Duodenal mucosa (tissue), 2 donors: ENCODE measurements at regions not wholly inside any gene's neighbourhood (a gene's known extent, or its start where the extent isn't known, plus 50 kb on each side); places are given as distances from the start of the nearest gene placed in this dataset.

Experiments used
- H3K27ac ChIP-seq: one replicate; pipeline ENCODE4 v1.7.0; 2013; ENCODE audit warnings: low read depth, low read length
- H3K27me3 ChIP-seq, 2 donors: one replicate each; pipeline ENCODE4 v1.7.0; 2013; ENCODE audit warnings: low read length in 2 of 2, control low read depth in 1 of 2; ENCODE audit not compliant: insufficient read depth in 2 of 2, control insufficient read depth in 1 of 2
- H3K36me3 ChIP-seq, 2 donors: one replicate each; pipeline ENCODE4 v1.7.0; 2013; ENCODE audit warnings: low read length in 2 of 2, control low read depth in 1 of 2; ENCODE audit not compliant: insufficient read depth in 2 of 2, control insufficient read depth in 1 of 2
- H3K4me1 ChIP-seq, 2 donors: one replicate each; pipeline ENCODE4 v1.7.0; 2013; ENCODE audit warnings: low read length in 2 of 2, control low read depth in 1 of 2; ENCODE audit not compliant: insufficient read depth in 2 of 2, control insufficient read depth in 1 of 2
- H3K4me3 ChIP-seq, 2 donors: one replicate each; pipeline ENCODE4 v1.7.0; 2013; ENCODE audit warnings: low read length in 2 of 2, low read depth in 1 of 2
- H3K9ac ChIP-seq, 2 donors: one replicate each; pipeline ENCODE4 v1.7.0; 2013; ENCODE audit warnings: low read length in 2 of 2, low read depth in 1 of 2
- H3K9me3 ChIP-seq, 2 donors: one replicate each; pipeline ENCODE4 v1.7.0; 2013; ENCODE audit warnings: low read length in 2 of 2, control low read depth in 1 of 2; ENCODE audit not compliant: control insufficient read depth in 1 of 2

DNA sequence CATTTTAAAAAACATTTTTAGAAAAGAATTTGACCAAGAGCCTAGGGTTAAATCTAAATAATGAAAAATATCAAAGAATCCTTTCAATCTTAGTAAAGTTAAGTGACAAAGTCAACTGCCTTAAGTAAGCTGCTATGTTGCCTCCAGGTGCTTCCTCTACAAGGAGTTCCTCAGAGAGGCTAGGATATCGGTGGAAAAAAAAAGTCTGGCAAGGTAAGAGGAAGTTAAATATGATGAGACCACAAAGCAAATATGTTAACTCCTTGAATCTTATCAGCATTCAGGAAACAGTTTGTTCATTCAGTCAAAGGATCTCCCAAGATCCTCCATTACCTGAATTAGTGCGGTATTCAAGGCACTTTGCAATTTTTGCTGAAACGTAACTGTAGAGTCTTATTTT lies 563.5 kb downstream of the PTPRC start:
- no peaks in the 10 kb centered on the region for H3K4me1 ChIP-seq
- no peak overlapping the region for H3K4me3 ChIP-seq
- H3K27me3 ChIP-seq = no peaks in the 10 kb centered on the region
- no peaks in the 10 kb centered on the region for H3K9me3 ChIP-seq
- no peak overlapping the region for H3K9ac ChIP-seq
- no peaks in the 10 kb centered on the region for H3K36me3 ChIP-seq
- no peak overlapping the region for H3K27ac ChIP-seq

DNA sequence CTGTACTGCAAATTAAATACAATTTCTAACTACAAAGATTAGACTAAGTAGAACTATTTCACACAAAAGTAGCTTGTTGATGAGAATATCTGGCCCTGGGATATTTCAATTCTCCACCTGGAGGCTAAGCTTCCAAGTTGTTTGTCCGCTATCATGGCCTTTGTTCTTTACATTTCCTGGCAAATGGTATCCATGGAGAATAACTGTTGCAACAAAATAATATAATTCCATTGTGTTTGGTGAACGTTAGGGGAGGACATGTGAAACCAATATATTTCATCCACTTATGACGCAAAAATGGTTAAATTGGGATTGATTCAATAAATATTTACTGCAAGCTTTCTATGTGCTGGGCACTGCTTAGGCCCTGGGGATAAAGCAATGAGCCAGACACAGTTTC lies 565.4 kb downstream of the PTPRC start:
- H3K36me3 ChIP-seq = no peaks in the 10 kb centered on the region
- H3K9ac ChIP-seq = no peak overlapping the region
- no peaks in the 10 kb centered on the region for H3K27me3 ChIP-seq
- no peak overlapping the region for H3K27ac ChIP-seq
- H3K9me3 ChIP-seq = no peaks in the 10 kb centered on the region
- H3K4me3 ChIP-seq = no peak overlapping the region
- no peaks in the 10 kb centered on the region for H3K4me1 ChIP-seq

DNA sequence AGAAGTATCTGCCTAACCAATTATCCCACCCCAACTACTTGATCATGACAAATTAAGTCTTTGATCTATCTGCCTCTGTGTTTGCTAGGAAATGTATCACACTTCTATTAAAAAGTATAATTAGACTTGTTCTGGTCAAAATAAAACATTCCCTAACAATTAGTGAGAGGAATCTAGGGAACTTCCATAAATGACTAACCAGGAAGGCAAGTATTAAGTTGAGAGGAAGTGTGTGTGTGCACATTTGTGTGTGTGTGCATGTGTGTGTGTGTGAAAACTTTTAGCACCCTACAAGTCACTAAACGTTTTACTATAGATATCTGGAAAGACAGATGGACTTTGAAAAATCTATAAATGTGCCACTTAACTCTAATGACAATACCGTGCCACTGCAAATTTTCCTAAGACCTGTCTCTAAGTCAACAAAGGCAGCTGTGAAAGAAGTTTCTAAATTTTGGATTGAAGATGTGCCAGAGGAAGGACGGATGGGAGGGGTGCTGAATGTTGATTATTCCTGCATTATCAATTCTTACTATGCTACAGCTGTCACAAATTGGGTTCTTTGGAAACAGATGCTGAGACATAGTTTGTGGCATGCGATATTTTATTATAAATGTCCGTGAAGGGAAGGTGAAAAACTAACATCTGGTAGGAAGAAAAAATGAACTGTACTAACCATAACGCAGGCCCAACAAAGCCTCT lies 567.1 kb downstream of the PTPRC start:
- no peaks in the 10 kb centered on the region for H3K36me3 ChIP-seq
- H3K9ac ChIP-seq = no peak overlapping the region
- no peak overlapping the region for H3K27ac ChIP-seq
- no peaks in the 10 kb centered on the region for H3K27me3 ChIP-seq
- no peak overlapping the region for H3K4me3 ChIP-seq
- H3K4me1 ChIP-seq = no peaks in the 10 kb centered on the region
- H3K9me3 ChIP-seq = no peaks in the 10 kb centered on the region

DNA sequence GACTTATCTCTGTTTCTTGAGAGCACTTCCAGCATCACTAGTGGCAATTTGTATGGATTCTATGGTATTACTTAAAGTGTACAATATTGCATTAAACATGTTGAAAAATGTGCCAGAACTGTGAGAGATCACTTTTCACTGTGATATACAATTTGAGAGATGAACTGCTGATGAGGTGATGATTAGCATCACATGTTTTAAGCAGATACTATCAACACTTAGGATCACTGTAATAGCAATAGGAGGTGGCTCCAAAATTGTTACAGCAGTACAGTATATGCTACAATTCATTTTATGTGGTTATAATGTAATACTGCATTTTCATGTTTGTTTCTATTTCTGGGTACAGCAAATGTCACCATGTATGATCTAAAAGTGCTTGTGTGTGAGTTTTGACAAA lies 570.0 kb downstream of the PTPRC start:
- H3K9ac ChIP-seq = no peak overlapping the region
- H3K4me1 ChIP-seq = no peaks in the 10 kb centered on the region
- H3K4me3 ChIP-seq = no peak overlapping the region
- no peaks in the 10 kb centered on the region for H3K27me3 ChIP-seq
- no peaks in the 10 kb centered on the region for H3K9me3 ChIP-seq
- no peaks in the 10 kb centered on the region for H3K36me3 ChIP-seq
- H3K27ac ChIP-seq = no peak overlapping the region

DNA sequence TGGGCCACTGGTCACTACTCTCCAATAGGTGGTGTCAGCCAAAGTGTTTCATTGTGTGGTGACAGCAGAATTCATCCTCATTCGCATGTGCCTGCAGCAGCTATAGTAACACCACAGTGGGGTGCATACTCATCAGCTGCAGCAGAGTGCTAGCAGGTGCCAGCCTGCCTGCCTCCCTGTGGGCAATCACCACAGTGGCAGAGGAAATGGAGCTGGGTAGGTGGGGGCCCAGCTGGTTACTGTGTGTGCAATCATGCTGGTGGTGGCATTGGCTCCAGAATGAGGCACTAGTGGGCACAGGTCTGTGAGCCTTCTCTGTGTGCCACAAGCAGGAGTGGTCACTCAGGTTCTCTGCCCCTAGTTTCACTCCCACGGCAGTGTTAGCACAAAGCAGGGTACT lies 579.2 kb downstream of the PTPRC start:
- Histone ChIP-seq H3K27me3 (no peaks in the 10 kb centered on the region), H3K9me3 (no peaks in the 10 kb centered on the region), H3K9ac (no peak overlapping the region), H3K4me1 (no peaks in the 10 kb centered on the region), H3K4me3 (no peak overlapping the region), H3K36me3 (no peaks in the 10 kb centered on the region), H3K27ac (no peak overlapping the region)

DNA sequence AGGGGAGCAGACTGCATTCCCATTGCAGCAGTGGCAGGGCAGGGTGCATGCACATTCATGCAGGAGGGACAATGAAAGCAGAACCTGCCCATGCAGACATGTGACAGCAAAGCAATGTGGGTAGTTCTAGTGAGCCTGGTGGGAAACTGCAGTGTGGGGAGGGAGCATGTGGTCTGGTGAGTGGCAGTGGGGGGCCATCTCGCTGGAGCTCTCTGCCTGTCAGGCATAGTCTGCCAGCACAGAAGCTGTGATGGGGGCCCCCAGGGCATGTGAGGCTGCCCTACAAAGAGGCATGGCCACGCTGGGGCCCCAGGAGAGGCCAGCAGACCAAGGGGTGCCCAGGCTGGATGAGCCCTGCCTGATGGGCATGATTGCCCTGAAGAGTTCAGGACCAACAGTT lies 579.7 kb downstream of the PTPRC start:
- H3K27ac ChIP-seq = no peak overlapping the region
- no peak overlapping the region for H3K4me3 ChIP-seq
- H3K4me1 ChIP-seq = no peaks in the 10 kb centered on the region
- no peak overlapping the region for H3K9ac ChIP-seq
- no peaks in the 10 kb centered on the region for H3K36me3 ChIP-seq
- H3K9me3 ChIP-seq = no peaks in the 10 kb centered on the region
- no peaks in the 10 kb centered on the region for H3K27me3 ChIP-seq

DNA sequence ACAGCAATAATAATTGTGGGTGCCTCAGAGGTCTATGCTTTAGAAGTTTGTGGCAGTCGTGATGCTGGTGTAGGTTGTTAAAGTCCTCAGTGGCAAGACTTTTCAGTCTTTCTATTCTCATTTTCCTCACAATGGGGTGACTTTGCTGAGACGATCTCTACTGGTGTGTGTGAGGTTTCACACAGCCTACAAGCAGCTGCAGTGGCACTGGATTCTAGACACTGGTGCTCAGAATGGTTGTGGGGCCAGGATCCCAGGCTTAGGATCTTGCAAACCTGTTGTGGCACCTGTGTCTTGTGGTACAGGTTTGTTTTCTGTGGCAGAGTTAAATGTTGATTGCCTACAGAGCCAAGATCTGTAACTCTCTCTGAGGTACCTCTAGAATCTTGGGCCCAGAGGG lies 581.2 kb downstream of the PTPRC start:
- H3K9ac ChIP-seq = no peak overlapping the region
- H3K27me3 ChIP-seq = no peaks in the 10 kb centered on the region
- no peak overlapping the region for H3K4me3 ChIP-seq
- no peak overlapping the region for H3K27ac ChIP-seq
- H3K36me3 ChIP-seq = no peaks in the 10 kb centered on the region
- H3K4me1 ChIP-seq = no peaks in the 10 kb centered on the region
- H3K9me3 ChIP-seq = no peaks in the 10 kb centered on the region

DNA sequence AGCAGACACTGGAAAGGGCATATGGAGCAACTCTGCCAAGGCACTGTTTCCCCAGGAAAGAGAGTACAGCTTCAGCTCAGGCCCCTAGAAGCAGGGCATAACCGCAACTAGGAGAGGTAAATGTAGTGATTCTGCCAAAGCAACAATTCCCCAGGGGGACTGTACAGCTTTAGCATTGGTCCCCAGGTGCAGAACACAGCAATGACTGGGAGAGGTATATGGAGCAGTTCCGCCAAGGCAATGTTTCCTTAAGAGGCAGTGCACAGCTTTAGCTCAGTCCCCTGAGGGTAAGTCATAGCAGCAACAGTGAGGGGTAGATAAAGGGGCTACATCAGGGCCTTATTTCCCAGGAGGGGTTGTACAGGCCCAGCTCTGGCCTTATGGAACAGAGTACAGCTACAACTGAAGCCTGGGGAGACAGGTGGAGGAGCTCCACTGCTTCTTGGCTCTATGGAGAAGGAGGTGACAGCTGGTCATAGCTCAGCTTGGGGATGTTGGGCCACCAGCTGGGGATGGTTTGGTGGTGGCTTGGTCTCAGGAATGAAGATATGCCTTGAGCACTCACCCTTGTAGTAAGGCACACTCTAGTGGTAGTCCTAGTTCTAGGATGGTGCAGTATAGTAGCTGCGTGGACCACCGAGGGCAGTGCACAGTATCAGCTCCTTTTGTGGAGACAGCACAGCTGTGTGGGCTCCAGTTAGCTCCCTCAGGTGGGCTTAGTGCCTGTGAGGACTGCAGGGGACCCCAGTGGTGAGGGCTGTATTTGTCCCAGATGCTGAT lies 582.7 kb downstream of the PTPRC start:
- no peaks in the 10 kb centered on the region for H3K36me3 ChIP-seq
- H3K9ac ChIP-seq = no peak overlapping the region

DNA sequence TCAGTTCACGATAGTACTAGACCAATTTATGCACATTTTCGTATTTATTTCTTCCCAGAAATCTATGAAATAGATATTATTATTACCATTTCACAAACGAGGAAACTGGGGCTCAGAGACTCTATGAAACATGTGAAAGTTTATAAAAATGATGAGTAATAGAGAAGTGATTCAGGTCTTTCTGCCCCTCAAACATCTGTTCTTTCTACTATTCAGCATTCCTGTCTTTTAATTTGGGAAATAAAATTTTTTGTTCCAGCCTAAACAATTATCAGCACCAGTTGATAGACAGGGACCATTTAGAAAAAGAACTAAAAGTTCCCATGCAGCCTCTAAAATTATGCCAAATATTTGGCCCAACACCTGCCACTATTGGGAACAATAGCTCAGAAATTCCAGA lies 585.1 kb downstream of the PTPRC start:
- Histone ChIP-seq H3K9ac (no peak overlapping the region), H3K9me3 (no peaks in the 10 kb centered on the region), H3K27ac (no peak overlapping the region), H3K4me1 (no peaks in the 10 kb centered on the region), H3K4me3 (no peak overlapping the region), H3K36me3 (no peaks in the 10 kb centered on the region), H3K27me3 (no peaks in the 10 kb centered on the region)

More for the DNA sequence above, 582.7 kb downstream of the PTPRC start:
- no peaks in the 10 kb centered on the region for H3K9me3 ChIP-seq
- H3K4me1 ChIP-seq = no peaks in the 10 kb centered on the region
- H3K27ac ChIP-seq = no peak overlapping the region
- no peak overlapping the region for H3K4me3 ChIP-seq
- H3K27me3 ChIP-seq = no peaks in the 10 kb centered on the region

DNA sequence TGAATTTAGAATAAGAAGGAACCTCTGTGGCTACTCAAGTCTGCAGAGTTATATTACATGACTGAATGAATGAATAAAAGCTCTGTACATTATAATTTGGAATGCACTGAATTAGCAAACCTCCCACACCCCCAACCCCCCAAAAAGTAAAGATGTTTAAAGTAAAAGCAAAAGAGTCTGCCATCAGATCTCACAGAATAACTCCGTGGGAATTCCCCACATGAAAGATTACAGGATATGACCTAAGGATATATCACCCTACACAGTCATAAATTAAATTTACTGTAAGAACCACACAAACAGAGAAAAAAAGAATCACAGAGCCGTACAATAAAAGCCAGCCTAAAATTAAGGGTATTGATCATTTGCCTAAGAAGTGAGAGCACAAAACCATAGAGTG lies 587.3 kb downstream of the PTPRC start:
- H3K36me3 ChIP-seq = no peaks in the 10 kb centered on the region
- H3K9ac ChIP-seq = no peak overlapping the region
- H3K27me3 ChIP-seq = no peaks in the 10 kb centered on the region
- H3K4me3 ChIP-seq = no peak overlapping the region
- H3K9me3 ChIP-seq = no peaks in the 10 kb centered on the region
- no peak overlapping the region for H3K27ac ChIP-seq
- no peaks in the 10 kb centered on the region for H3K4me1 ChIP-seq
